PC-3 (cell line): ENCODE measurements at regions not wholly inside any gene's neighbourhood (a gene's known extent, or its start where the extent isn't known, plus 50 kb on each side); places are given as distances from the start of the nearest gene placed in this dataset.

Experiments used
- ATAC-seq: fragments of 200-7000 bp; cut with Tn5 transposase; 2 replicates; pipeline ENCODE4 v1.9.1; 2020; ENCODE audit warnings: mild to moderate bottlenecking, moderate library complexity
- BruUV-seq: library from RNA; stranded (reverse); fragments of 400-500 nt; replicated peaks from 2 replicates; lab custom pipeline; 2021; lab: Mats Ljungman, UMichigan
- CTCF ChIA-PET: fragments of 300-600 bp; sonication (Branson Sonifier 250); formaldehyde crosslinking; loops from one replicate; lab custom pipeline; 2022; ENCODE audit warnings: antibody characterized with exemption; lab: Charles Lee
- POLR2A ChIA-PET: fragments of 300-600 bp; sonication (Branson Sonifier 250); formaldehyde crosslinking; loops from one replicate; lab custom pipeline; 2022; ENCODE audit warnings: antibody characterized with exemption; ENCODE audit not compliant: unreplicated experiment; lab: Charles Lee
- DNase-seq: peaks from one replicate; pipeline ENCODE4 v3.0.0-alpha.2; 2015
- H2AFZ ChIP-seq: fragments of 300-600 bp; sonication (generic); 2 replicates; pipeline ENCODE4 v1.6.0; 2016; ENCODE audit warnings: antibody characterized with exemption, low read length
- H3F3A ChIP-seq: fragments of 300-600 bp; sonication (generic); one replicate; pipeline ENCODE4 v1.6.0; 2017; ENCODE audit warnings: antibody characterized with exemption, low read length, control low read depth, mild to moderate bottlenecking; ENCODE audit not compliant: unreplicated experiment
- H3K27ac ChIP-seq: fragments of 300-600 bp; sonication (generic); 2 replicates; pipeline ENCODE4 v1.5.1; 2016; ENCODE audit warnings: mild to moderate bottlenecking, low read length
- H3K27me3 ChIP-seq: fragments of 300-600 bp; sonication (generic); 2 replicates; pipeline ENCODE4 v1.6.1; 2016; ENCODE audit warnings: low read length, mixed read lengths
- H3K36me3 ChIP-seq: fragments of 300-600 bp; sonication (generic); 2 replicates; pipeline ENCODE4 v1.6.1; 2016; ENCODE audit warnings: low read depth, mixed run types, low read length, mixed read lengths
- H3K4me1 ChIP-seq: fragments of 300-600 bp; sonication (generic); 2 replicates; pipeline ENCODE4 v1.5.1; 2016; ENCODE audit warnings: low read length; ENCODE audit not compliant: insufficient read depth
- H3K4me2 ChIP-seq: fragments of 300-600 bp; sonication (generic); 2 replicates; pipeline ENCODE4 v1.6.0; 2016; ENCODE audit warnings: low read length
- H3K4me3 ChIP-seq: fragments of 300-600 bp; sonication (generic); 2 replicates; pipeline ENCODE4 v1.5.1; 2016; ENCODE audit warnings: mild to moderate bottlenecking, low read length, mixed read lengths
- H3K79me2 ChIP-seq: fragments of 300-600 bp; sonication (generic); 2 replicates; pipeline ENCODE4 v1.6.1; 2017; ENCODE audit warnings: low read length, mixed read lengths
- H3K9ac ChIP-seq: fragments of 300-600 bp; sonication (generic); 2 replicates; pipeline ENCODE4 v1.6.0; 2016; ENCODE audit warnings: mild to moderate bottlenecking, low read length
- H3K9me2 ChIP-seq: fragments of 300-600 bp; sonication (generic); replicated peaks from 2 replicates; pipeline ENCODE4 v1.6.1; 2016; ENCODE audit warnings: mixed run types, low read length, mixed read lengths
- H3K9me3 ChIP-seq: fragments of 300-600 bp; sonication (generic); 2 replicates; pipeline ENCODE4 v1.6.1; 2016; ENCODE audit warnings: low read length, mixed read lengths
- H4K20me1 ChIP-seq: fragments of 300-600 bp; sonication (generic); 2 replicates; pipeline ENCODE4 v1.6.1; 2016; ENCODE audit warnings: low read length, mixed read lengths
- EZH2 ChIP-seq: fragments of 300-600 bp; sonication (generic); IDR thresholded peaks from one replicate; pipeline ENCODE4 v1.6.1; 2017; ENCODE audit warnings: antibody characterized with exemption, mild to moderate bottlenecking, low read length; ENCODE audit not compliant: unreplicated experiment
- EZH2phosphoT487 ChIP-seq: fragments of 300-600 bp; sonication (generic); IDR thresholded peaks from 2 replicates; pipeline ENCODE4 v1.6.1; 2018; ENCODE audit warnings: mild to moderate bottlenecking, antibody characterized with exemption, low read length, borderline replicate concordance
- intact Hi-C: fragments of 100-400 bp; cut with micrococcal nuclease; formaldehyde crosslinking; loops from 2 replicates; pipeline ENCODE4 v1.9.0; 2023
- TF ChIP-seq, protein P1 (sequence below): fragments of 300-600 bp; sonication (generic); conservative IDR thresholded peaks from 2 replicates; pipeline ENCODE4 v1.5.1; 2017; ENCODE audit warnings: antibody characterized with exemption, low read depth, mild to moderate bottlenecking, low read length

DNA sequence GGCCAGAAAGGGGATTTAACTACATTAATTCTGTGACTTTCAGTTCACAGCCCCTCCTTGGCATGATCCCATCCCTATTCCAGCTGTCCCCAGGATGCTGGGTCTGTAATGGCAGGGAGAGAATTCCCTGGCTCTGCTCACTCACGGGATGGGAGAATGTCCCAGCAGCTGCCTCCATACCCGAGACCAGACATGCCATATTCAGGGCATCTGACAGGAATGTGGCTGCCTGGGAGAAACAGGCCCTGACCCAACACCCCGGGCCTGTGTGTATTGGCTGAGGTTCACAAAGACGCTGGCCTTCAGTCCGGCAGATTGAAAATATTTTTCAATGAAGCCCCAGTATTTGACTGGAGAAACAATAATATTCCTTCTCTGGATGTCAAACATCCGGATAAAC lies 83.6 kb upstream of the SMAD3 start:
- H3K4me1 ChIP-seq, result no peaks in the 10 kb centered on the region
- intact Hi-C loops, result no loop called here
- BruUV-seq, result no TSS peak
- H4K20me1 ChIP-seq, result no peaks in the 10 kb centered on the region
- H3K36me3 ChIP-seq, result no peaks in the 10 kb centered on the region
- no peaks in the 10 kb centered on the region for H3K9me2 ChIP-seq
- TF ChIP-seq, protein P1, sequence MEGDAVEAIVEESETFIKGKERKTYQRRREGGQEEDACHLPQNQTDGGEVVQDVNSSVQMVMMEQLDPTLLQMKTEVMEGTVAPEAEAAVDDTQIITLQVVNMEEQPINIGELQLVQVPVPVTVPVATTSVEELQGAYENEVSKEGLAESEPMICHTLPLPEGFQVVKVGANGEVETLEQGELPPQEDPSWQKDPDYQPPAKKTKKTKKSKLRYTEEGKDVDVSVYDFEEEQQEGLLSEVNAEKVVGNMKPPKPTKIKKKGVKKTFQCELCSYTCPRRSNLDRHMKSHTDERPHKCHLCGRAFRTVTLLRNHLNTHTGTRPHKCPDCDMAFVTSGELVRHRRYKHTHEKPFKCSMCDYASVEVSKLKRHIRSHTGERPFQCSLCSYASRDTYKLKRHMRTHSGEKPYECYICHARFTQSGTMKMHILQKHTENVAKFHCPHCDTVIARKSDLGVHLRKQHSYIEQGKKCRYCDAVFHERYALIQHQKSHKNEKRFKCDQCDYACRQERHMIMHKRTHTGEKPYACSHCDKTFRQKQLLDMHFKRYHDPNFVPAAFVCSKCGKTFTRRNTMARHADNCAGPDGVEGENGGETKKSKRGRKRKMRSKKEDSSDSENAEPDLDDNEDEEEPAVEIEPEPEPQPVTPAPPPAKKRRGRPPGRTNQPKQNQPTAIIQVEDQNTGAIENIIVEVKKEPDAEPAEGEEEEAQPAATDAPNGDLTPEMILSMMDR, result no peak
- TF ChIP-seq EZH2 (no peak), EZH2phosphoT487 (no peak)
- H3K27me3 ChIP-seq, result no peaks in the 10 kb centered on the region
- ChIA-PET CTCF (no interaction called here), POLR2A (no interaction called here)
- no peak overlapping the region for H3K4me3 ChIP-seq
- no peak overlapping the region for H3K4me2 ChIP-seq
- no peaks in the 10 kb centered on the region for H3F3A ChIP-seq
- no peak overlapping the region for H3K27ac ChIP-seq
- H3K9ac ChIP-seq, result no peak overlapping the region
- H2AFZ ChIP-seq, result no peak overlapping the region
- ATAC-seq, result no peak
- no peak for DNase-seq
- no peaks in the 10 kb centered on the region for H3K79me2 ChIP-seq
- no peaks in the 10 kb centered on the region for H3K9me3 ChIP-seq

DNA sequence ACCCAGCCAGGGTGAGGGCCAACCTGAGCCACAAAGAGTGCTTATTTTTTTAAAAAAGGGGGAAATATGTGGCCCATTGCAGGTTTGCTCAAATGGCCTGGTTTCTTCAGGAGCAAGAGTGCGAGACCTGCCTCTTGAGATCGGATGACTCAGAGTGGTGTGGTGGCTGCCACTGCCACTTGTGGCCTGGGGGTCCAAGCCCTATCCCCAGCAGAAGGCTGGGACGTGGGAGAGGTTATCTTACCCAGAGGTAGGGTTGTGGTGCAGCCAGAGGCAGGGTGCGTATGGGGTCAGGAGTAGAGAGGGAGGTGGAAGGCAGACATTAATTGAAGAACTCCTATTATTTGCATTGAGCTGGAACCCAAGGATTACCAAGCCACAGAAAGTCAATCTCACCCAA lies 83.2 kb upstream of the SMAD3 start:
- CTCF ChIA-PET, result no interaction called here
- no peaks in the 10 kb centered on the region for H3K9me2 ChIP-seq
- H3K4me1 ChIP-seq, result no peaks in the 10 kb centered on the region
- H3K9ac ChIP-seq, result no peak overlapping the region
- no peak overlapping the region for H3K4me2 ChIP-seq
- no peaks in the 10 kb centered on the region for H3F3A ChIP-seq
- intact Hi-C loops, result no loop called here
- ATAC-seq, result no peak
- no peaks in the 10 kb centered on the region for H3K36me3 ChIP-seq
- DNase-seq, result no peak
- POLR2A ChIA-PET, result no interaction called here
- H3K27ac ChIP-seq, result no peak overlapping the region
- BruUV-seq, result no TSS peak
- no peaks in the 10 kb centered on the region for H3K27me3 ChIP-seq
- no peak overlapping the region for H3K4me3 ChIP-seq
- no peaks in the 10 kb centered on the region for H3K9me3 ChIP-seq
- H2AFZ ChIP-seq, result no peak overlapping the region
- TF ChIP-seq, protein P1, result no peak
- TF ChIP-seq EZH2, result no peak
- no peak for TF ChIP-seq EZH2phosphoT487
- H4K20me1 ChIP-seq, result no peaks in the 10 kb centered on the region
- no peaks in the 10 kb centered on the region for H3K79me2 ChIP-seq

DNA sequence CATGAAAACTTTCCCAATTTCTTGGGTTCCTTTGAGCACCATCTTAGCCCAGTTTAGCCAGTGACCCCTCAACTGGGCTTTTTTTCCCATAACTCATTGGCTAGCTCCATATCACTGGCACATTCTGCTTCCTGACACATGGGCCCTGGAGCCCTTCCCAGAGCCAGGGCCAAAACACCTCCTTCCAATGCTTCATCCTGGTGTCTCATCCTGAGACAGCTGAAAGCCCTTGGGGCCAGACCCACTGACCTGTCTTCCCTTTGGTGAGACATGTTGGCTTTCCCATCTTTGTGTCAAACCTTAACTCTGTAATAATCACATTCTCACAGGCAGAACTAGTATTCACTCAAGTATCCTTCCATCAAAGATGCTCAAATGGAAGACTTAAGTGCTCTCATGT lies 82.6 kb upstream of the SMAD3 start:
- H4K20me1 ChIP-seq, result no peaks in the 10 kb centered on the region
- H3K9me3 ChIP-seq, result no peaks in the 10 kb centered on the region
- no peak overlapping the region for H3K4me3 ChIP-seq
- H3F3A ChIP-seq, result no peaks in the 10 kb centered on the region
- ATAC-seq, result no peak
- intact Hi-C loops, result no loop called here
- TF ChIP-seq EZH2phosphoT487, result no peak
- TF ChIP-seq, protein P1, result no peak
- no peak for TF ChIP-seq EZH2
- H3K9me2 ChIP-seq, result no peaks in the 10 kb centered on the region
- CTCF ChIA-PET, result no interaction called here
- POLR2A ChIA-PET, result no interaction called here
- no peak overlapping the region for H3K4me2 ChIP-seq
- no peaks in the 10 kb centered on the region for H3K4me1 ChIP-seq
- no peaks in the 10 kb centered on the region for H3K36me3 ChIP-seq
- H3K79me2 ChIP-seq, result no peaks in the 10 kb centered on the region
- DNase-seq, result no peak
- no TSS peak for BruUV-seq
- no peak overlapping the region for H3K27ac ChIP-seq
- no peaks in the 10 kb centered on the region for H3K27me3 ChIP-seq
- H2AFZ ChIP-seq, result no peak overlapping the region
- no peak overlapping the region for H3K9ac ChIP-seq
